ENCODE measurements at regions not wholly inside any gene's neighbourhood (a gene's known extent, or its start where the extent isn't known, plus 50 kb on each side); places are given as distances from the start of the nearest gene placed in this dataset.

- H3K4me1 ChIP-seq (ENCODE audit: control insufficient read depth, low read depth, low read length): peaks cover 7% of the 10 kb centered on the region
- no peaks in the 10 kb centered on the region for H3K9me3 ChIP-seq (ENCODE audit: control insufficient read depth, low read depth, low read length)
- H3K9ac ChIP-seq (ENCODE audit: low read length): no peak overlapping the region
- H3K27me3 ChIP-seq (ENCODE audit: control insufficient read depth, insufficient read depth, low read length): no peaks in the 10 kb centered on the region
- no peak overlapping the region for H3K4me3 ChIP-seq (ENCODE audit: low read length)
- no peaks in the 10 kb centered on the region for H3K36me3 ChIP-seq (ENCODE audit: control insufficient read depth, low read depth, low read length)
- no peak overlapping the region for H3K27ac ChIP-seq (ENCODE audit: low read length)
These were observed 235.3 kb upstream of the FOXN3 start for GRCh38 chr14:89652352-89652751.

- Histone ChIP-seq H3K4me3 (ENCODE audit: low read length) (no peak overlapping the region), H3K27me3 (ENCODE audit: control insufficient read depth, insufficient read depth, low read length) (no peaks in the 10 kb centered on the region), H3K9ac (ENCODE audit: low read length) (no peak overlapping the region), H3K4me1 (ENCODE audit: control insufficient read depth, low read depth, low read length) (peaks cover 7% of the 10 kb centered on the region), H3K27ac (ENCODE audit: low read length) (no peak overlapping the region), H3K36me3 (ENCODE audit: control insufficient read depth, low read depth, low read length) (no peaks in the 10 kb centered on the region), H3K9me3 (ENCODE audit: control insufficient read depth, low read depth, low read length) (no peaks in the 10 kb centered on the region)
These were observed 234.8 kb upstream of the FOXN3 start for GRCh38 chr14:89651805-89652204.

- no peaks in the 10 kb centered on the region for H3K36me3 ChIP-seq (ENCODE audit: control insufficient read depth, low read depth, low read length)
- H3K9ac ChIP-seq (ENCODE audit: low read length): no peak overlapping the region
- H3K27ac ChIP-seq (ENCODE audit: low read length): no peak overlapping the region
- no peaks in the 10 kb centered on the region for H3K9me3 ChIP-seq (ENCODE audit: control insufficient read depth, low read depth, low read length)
- no peaks in the 10 kb centered on the region for H3K27me3 ChIP-seq (ENCODE audit: control insufficient read depth, insufficient read depth, low read length)
- H3K4me1 ChIP-seq (ENCODE audit: control insufficient read depth, low read depth, low read length): peaks cover 7% of the 10 kb centered on the region
- no peak overlapping the region for H3K4me3 ChIP-seq (ENCODE audit: low read length)
These were observed 233.3 kb upstream of the FOXN3 start for GRCh38 chr14:89650077-89650978.

- Histone ChIP-seq H3K9me3 (ENCODE audit: control insufficient read depth, low read depth, low read length) (no peaks in the 10 kb centered on the region), H3K9ac (ENCODE audit: low read length) (no peak overlapping the region), H3K4me1 (ENCODE audit: control insufficient read depth, low read depth, low read length) (peaks cover 7% of the 10 kb centered on the region), H3K27me3 (ENCODE audit: control insufficient read depth, insufficient read depth, low read length) (no peaks in the 10 kb centered on the region), H3K4me3 (ENCODE audit: low read length) (no peak overlapping the region), H3K36me3 (ENCODE audit: control insufficient read depth, low read depth, low read length) (no peaks in the 10 kb centered on the region), H3K27ac (ENCODE audit: low read length) (no peak overlapping the region)
These were observed 232.5 kb upstream of the FOXN3 start for GRCh38 chr14:89649451-89650075.

- no peak overlapping the region for H3K4me3 ChIP-seq (ENCODE audit: low read length)
- no peak overlapping the region for H3K9ac ChIP-seq (ENCODE audit: low read length)
- no peaks in the 10 kb centered on the region for H3K36me3 ChIP-seq (ENCODE audit: control insufficient read depth, low read depth, low read length)
- H3K4me1 ChIP-seq (ENCODE audit: control insufficient read depth, low read depth, low read length): peaks cover 7% of the 10 kb centered on the region
- H3K27ac ChIP-seq (ENCODE audit: low read length): no peak overlapping the region
- no peaks in the 10 kb centered on the region for H3K27me3 ChIP-seq (ENCODE audit: control insufficient read depth, insufficient read depth, low read length)
- H3K9me3 ChIP-seq (ENCODE audit: control insufficient read depth, low read depth, low read length): no peaks in the 10 kb centered on the region
These were observed 231.9 kb upstream of the FOXN3 start for GRCh38 chr14:89648924-89649323.

- no peak overlapping the region for H3K27ac ChIP-seq (ENCODE audit: low read length)
- no peaks in the 10 kb centered on the region for H3K36me3 ChIP-seq (ENCODE audit: control insufficient read depth, low read depth, low read length)
- no peaks in the 10 kb centered on the region for H3K27me3 ChIP-seq (ENCODE audit: control insufficient read depth, insufficient read depth, low read length)
- no peaks in the 10 kb centered on the region for H3K9me3 ChIP-seq (ENCODE audit: control insufficient read depth, low read depth, low read length)
- no peak overlapping the region for H3K4me3 ChIP-seq (ENCODE audit: low read length)
- peaks cover 7% of the 10 kb centered on the region for H3K4me1 ChIP-seq (ENCODE audit: control insufficient read depth, low read depth, low read length)
- no peak overlapping the region for H3K9ac ChIP-seq (ENCODE audit: low read length)
These were observed 231.5 kb upstream of the FOXN3 start for GRCh38 chr14:89648510-89648909.

GRCh38 chr14:89646971-89647370, 229.9 kb upstream of the FOXN3 start:
- Histone ChIP-seq H3K4me1 (ENCODE audit: control insufficient read depth, low read depth, low read length) (peaks cover 2% of the 10 kb centered on the region), H3K9me3 (ENCODE audit: control insufficient read depth, low read depth, low read length) (no peaks in the 10 kb centered on the region), H3K36me3 (ENCODE audit: control insufficient read depth, low read depth, low read length) (no peaks in the 10 kb centered on the region), H3K4me3 (ENCODE audit: low read length) (no peak overlapping the region), H3K27ac (ENCODE audit: low read length) (no peak overlapping the region), H3K9ac (ENCODE audit: low read length) (no peak overlapping the region), H3K27me3 (ENCODE audit: control insufficient read depth, insufficient read depth, low read length) (no peaks in the 10 kb centered on the region)

- no peak overlapping the region for H3K9ac ChIP-seq (ENCODE audit: low read length)
- no peaks in the 10 kb centered on the region for H3K9me3 ChIP-seq (ENCODE audit: control insufficient read depth, low read depth, low read length)
- H3K4me3 ChIP-seq (ENCODE audit: low read length): no peak overlapping the region
- no peak overlapping the region for H3K27ac ChIP-seq (ENCODE audit: low read length)
- H3K27me3 ChIP-seq (ENCODE audit: control insufficient read depth, insufficient read depth, low read length): no peaks in the 10 kb centered on the region
- H3K4me1 ChIP-seq (ENCODE audit: control insufficient read depth, low read depth, low read length): no peaks in the 10 kb centered on the region
- no peaks in the 10 kb centered on the region for H3K36me3 ChIP-seq (ENCODE audit: control insufficient read depth, low read depth, low read length)
These were observed 227.6 kb upstream of the FOXN3 start for GRCh38 chr14:89644641-89645040.

- Histone ChIP-seq H3K27me3 (ENCODE audit: control insufficient read depth, insufficient read depth, low read length) (no peaks in the 10 kb centered on the region), H3K9ac (ENCODE audit: low read length) (no peak overlapping the region), H3K27ac (ENCODE audit: low read length) (no peak overlapping the region), H3K4me3 (ENCODE audit: low read length) (no peak overlapping the region), H3K9me3 (ENCODE audit: control insufficient read depth, low read depth, low read length) (no peaks in the 10 kb centered on the region), H3K4me1 (ENCODE audit: control insufficient read depth, low read depth, low read length) (peaks cover 11% of the 10 kb centered on the region), H3K36me3 (ENCODE audit: control insufficient read depth, low read depth, low read length) (no peaks in the 10 kb centered on the region)
These were observed 224.6 kb upstream of the FOXN3 start for GRCh38 chr14:89641495-89642175.

- H3K4me3 ChIP-seq (ENCODE audit: low read length): no peak overlapping the region
- peaks cover 11% of the 10 kb centered on the region for H3K4me1 ChIP-seq (ENCODE audit: control insufficient read depth, low read depth, low read length)
- H3K36me3 ChIP-seq (ENCODE audit: control insufficient read depth, low read depth, low read length): no peaks in the 10 kb centered on the region
- H3K27me3 ChIP-seq (ENCODE audit: control insufficient read depth, insufficient read depth, low read length): no peaks in the 10 kb centered on the region
- no peak overlapping the region for H3K9ac ChIP-seq (ENCODE audit: low read length)
- no peaks in the 10 kb centered on the region for H3K9me3 ChIP-seq (ENCODE audit: control insufficient read depth, low read depth, low read length)
- H3K27ac ChIP-seq (ENCODE audit: low read length): no peak overlapping the region
These were observed 223.1 kb upstream of the FOXN3 start for GRCh38 chr14:89640141-89640540.

GRCh38 chr14:89639687-89640086, 222.7 kb upstream of the FOXN3 start:
- no peaks in the 10 kb centered on the region for H3K36me3 ChIP-seq (ENCODE audit: control insufficient read depth, low read depth, low read length)
- H3K4me3 ChIP-seq (ENCODE audit: low read length): no peak overlapping the region
- H3K9me3 ChIP-seq (ENCODE audit: control insufficient read depth, low read depth, low read length): no peaks in the 10 kb centered on the region
- no peaks in the 10 kb centered on the region for H3K27me3 ChIP-seq (ENCODE audit: control insufficient read depth, insufficient read depth, low read length)
- H3K4me1 ChIP-seq (ENCODE audit: control insufficient read depth, low read depth, low read length): peaks cover 11% of the 10 kb centered on the region
- H3K9ac ChIP-seq (ENCODE audit: low read length): no peak overlapping the region
- no peak overlapping the region for H3K27ac ChIP-seq (ENCODE audit: low read length)
